Fibroblast of villous mesenchyme (primary cell): ENCODE measurements at regions not wholly inside any gene's neighbourhood (a gene's known extent, or its start where the extent isn't known, plus 50 kb on each side); places are given as distances from the start of the nearest gene placed in this dataset.
A peak's percentile ranks its signal among the peaks of the same experiment; 100 is the strongest.

ENCODE experiments used
- DNase-seq: peaks from one replicate; pipeline ENCODE4 v3.0.0-alpha.2; 2010; ENCODE audit warnings: low read depth
- H3K4me3 ChIP-seq: 2 replicates; pipeline ENCODE4 v1.5.1; 2011; ENCODE audit warnings: low read depth, mild to moderate bottlenecking, low read length
- TF ChIP-seq, protein P1 (sequence below): IDR thresholded peaks from 2 replicates; pipeline ENCODE4 v1.5.1; 2012; ENCODE audit warnings: low read depth, mild to moderate bottlenecking, low read length; ENCODE audit not compliant: insufficient read depth

DNA sequence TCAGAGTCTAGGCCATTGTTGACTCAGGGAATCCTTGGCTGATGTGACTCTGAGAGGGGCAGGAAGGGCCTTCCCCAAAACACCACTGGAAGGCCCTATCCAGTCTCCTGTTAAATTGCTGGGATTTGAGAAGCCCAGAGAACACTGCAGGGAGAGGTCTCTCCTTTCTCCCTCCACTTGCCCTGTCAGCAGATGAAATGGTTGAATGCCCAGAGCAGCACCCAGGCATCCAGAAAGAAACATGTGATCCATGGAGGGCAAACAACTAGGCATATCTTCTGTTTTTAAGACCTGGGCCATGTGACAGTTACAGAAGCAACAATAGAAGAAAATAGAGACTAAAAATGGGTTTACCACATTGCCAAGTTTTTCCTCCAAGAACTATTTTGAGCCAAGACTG is 291.1 kb downstream of the QDPR start:
- TF ChIP-seq, protein P1, sequence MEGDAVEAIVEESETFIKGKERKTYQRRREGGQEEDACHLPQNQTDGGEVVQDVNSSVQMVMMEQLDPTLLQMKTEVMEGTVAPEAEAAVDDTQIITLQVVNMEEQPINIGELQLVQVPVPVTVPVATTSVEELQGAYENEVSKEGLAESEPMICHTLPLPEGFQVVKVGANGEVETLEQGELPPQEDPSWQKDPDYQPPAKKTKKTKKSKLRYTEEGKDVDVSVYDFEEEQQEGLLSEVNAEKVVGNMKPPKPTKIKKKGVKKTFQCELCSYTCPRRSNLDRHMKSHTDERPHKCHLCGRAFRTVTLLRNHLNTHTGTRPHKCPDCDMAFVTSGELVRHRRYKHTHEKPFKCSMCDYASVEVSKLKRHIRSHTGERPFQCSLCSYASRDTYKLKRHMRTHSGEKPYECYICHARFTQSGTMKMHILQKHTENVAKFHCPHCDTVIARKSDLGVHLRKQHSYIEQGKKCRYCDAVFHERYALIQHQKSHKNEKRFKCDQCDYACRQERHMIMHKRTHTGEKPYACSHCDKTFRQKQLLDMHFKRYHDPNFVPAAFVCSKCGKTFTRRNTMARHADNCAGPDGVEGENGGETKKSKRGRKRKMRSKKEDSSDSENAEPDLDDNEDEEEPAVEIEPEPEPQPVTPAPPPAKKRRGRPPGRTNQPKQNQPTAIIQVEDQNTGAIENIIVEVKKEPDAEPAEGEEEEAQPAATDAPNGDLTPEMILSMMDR = no peak
- no peak overlapping the region for H3K4me3 ChIP-seq
- DNase-seq = no peak

DNA sequence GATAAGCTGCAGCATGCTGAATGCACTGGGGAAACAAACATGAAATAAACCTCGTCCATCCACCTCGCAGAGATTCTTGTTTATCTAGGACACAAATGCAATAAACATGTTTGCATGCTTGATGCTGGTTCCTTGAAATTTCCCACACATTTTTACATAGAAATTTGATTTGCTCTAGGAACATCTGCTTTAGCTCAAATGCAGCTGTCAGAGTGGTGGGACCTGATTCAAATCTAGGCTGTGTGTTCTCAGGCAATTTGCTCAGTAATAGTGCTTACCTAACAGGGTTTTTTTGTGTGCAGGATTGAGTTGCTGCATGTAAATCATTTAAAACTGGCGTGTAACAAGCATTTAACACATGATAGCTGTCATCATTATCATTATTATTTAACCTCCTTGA is 293.1 kb downstream of the QDPR start:
- peak; percentile 21 for DNase-seq
- no peak overlapping the region for H3K4me3 ChIP-seq
- TF ChIP-seq, protein P1 = no peak

DNA sequence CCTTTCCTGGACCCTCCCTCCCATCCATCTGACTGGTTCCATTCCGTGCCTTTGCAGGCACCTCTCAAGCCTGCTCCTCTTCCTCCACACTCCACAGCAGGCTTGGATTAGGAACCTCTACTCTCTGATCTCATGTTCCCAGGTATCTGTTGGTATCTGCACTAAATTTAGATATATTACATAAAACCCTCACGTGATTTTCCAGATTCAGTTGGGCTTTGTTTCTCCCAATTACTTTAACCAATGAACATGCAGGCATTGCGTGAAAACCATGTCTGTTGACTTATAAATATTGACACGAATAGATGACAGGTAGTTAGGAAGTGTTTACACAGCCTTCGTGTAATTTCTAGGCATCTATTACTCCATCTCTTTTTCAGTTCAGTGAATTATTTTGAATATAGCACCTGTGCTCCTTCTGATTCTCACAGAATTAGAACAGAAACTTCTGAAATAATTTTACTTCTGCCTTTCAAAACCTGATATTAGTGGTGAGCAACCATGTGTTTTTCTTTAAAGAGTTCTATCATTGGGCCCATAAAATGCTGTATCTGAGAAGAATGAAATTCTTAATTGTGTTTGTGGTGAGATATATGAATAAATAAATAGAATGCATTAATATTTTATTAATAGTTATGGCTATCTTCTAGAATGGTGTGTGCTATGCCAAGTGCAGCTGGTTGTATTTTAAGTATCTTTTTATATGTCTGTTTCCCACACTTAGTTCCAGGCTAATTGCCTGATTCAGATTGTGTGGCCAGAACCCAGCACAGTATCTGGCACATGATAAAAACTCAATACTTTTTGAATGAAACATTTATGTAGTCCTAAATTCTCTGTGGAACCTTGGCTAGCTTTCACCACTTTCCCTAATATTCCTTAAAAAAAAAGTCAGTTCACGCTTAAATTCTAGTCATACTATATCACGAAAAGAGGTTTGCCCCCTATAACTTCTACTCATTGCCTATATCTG is 304.8 kb downstream of the QDPR start:
- no peak overlapping the region for H3K4me3 ChIP-seq
- DNase-seq = no peak
- TF ChIP-seq, protein P1 = no peak

DNA sequence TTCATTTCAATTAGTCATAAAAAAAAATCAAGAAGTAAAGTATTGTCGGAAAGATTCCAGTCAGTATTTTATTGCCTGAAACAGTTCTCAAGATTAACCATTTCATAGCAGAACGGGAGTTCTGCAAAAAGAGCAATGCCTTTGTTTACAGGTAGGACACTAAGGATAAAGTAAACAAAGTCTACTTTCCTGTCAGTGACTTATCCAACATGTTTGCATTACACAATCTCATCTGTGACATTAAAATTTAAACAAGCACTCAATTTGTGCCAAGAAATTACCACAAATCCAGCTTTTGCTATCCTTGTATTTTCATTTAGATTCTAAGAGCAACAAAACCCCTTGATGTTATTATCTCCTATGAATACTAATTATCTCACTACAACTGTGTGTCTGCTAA is 306.5 kb upstream of the LDB2 start:
- peak; percentile 26 for DNase-seq
- H3K4me3 ChIP-seq = no peak overlapping the region
- TF ChIP-seq, protein P1 = no peak

- TF ChIP-seq, protein P1 = no peak
- no peak for DNase-seq
- no peak overlapping the region for H3K4me3 ChIP-seq
Measured at GRCh38 chr4:17203797-17204196, 305.4 kb upstream of the LDB2 start.

DNA sequence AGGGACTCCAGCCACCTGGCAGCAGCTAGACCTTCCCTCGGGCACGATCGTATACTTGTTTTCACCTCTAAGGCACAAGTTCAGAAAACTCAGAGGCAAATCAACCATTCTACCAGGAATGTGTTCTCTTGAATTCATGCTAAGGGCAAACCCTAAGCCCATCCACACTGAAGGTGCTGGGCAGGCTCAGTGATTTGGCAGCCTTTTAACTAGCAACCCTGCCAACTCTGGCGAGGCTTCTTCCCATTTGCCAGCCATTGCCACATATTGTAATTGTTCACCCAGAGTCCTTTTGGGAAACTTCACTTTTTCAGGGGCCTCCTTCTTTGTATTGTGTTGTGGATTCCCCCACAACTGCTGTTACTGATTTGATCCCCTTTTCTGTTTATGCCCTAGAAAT is 298.6 kb upstream of the LDB2 start:
- no peak overlapping the region for H3K4me3 ChIP-seq
- no peak for DNase-seq
- TF ChIP-seq, protein P1 = no peak
